ENCODE measurements at regions not wholly inside any gene's neighbourhood (a gene's known extent, or its start where the extent isn't known, plus 50 kb on each side); places are given as distances from the start of the nearest gene placed in this dataset.

- no peak for DNase-seq (ENCODE audit: extremely low read depth, low read depth)
- no peak for TF ChIP-seq CTCF (IDR thresholded peaks at IDR 0.05; ENCODE audit: low read depth, low read length)
These were observed 107.3 kb upstream of the DAPK1 start for GRCh38 chr9:87390361-87390760.

DNA sequence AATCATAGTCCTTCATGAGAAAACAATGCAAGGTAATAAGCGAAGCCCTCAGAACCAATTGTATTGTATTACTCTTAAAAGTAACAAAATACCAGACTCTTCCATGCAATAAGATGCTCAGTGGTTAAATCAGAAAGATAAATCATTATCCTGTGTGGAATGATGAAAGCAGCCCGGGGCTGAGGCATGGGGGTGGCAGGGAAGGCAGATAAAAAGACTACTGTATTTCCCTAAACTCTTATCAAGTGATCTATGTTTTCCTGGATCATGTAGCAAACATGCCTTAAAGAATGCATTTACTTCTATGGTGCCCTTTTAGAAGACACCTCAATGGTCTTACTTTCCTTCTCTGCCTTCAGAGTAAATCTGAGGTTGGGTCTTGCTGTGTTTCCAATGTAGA is 105.6 kb upstream of the DAPK1 start:
- TF ChIP-seq CTCF (IDR thresholded peaks at IDR 0.05; ENCODE audit: low read depth, low read length), result no peak
- no peak for DNase-seq (ENCODE audit: extremely low read depth, low read depth)

DNA sequence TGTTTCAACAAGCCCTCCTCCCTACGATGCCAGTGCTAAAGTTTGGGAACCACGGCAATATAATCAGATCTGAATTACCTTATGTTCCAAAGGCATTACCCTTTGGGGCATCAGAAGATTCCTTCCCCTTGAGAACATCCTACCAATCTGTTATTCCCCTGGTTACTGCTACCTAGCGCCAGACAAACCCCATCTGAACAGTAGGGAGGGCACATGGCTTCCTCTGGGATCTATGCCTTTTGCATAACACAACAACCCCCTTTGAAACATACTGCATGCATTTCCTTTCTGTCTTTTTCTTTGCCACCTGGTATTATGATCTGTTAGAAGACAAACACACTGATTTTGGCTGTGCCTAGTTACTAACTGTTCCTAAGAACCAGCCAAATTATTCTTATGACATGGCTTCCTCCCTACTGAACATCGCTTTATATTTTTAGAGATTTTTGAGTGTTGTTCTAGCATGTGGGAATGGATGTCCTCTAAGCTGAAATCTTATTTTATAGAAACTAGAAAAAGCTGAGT is 103.9 kb upstream of the DAPK1 start:
- TF ChIP-seq CTCF (IDR thresholded peaks at IDR 0.05; ENCODE audit: low read depth, low read length), result no peak
- DNase-seq (ENCODE audit: extremely low read depth, low read depth), result no peak

- TF ChIP-seq CTCF (IDR thresholded peaks at IDR 0.05; ENCODE audit: low read depth, low read length), result no peak
- no peak for DNase-seq (ENCODE audit: extremely low read depth, low read depth)
These were observed 101.7 kb upstream of the DAPK1 start for GRCh38 chr9:87395804-87396479.

DNA sequence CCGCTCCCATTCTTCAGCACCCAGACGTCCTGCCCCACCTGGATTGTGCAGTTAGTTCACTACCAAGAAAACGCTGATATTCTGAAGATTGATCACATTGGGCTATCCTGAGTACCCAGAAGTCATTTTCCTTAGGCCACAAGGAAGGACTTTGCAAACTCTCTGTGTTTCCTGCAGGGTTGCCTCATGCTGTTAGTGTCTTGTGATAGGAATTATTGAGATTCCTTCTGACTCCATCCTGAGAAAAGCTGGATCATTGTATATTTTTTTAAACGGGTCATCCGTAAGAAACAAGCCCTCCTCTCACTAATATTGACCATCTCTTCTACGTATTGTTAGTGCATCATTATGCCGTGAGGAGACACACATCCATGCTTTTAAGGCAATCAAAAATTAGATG is 96.0 kb upstream of the DAPK1 start:
- TF ChIP-seq CTCF (IDR thresholded peaks at IDR 0.05; ENCODE audit: low read depth, low read length), result no peak
- DNase-seq (ENCODE audit: extremely low read depth, low read depth), result no peak

GRCh38 chr9:87402537-87402936 is 95.1 kb upstream of the DAPK1 start:
- no peak for DNase-seq (ENCODE audit: extremely low read depth, low read depth)
- TF ChIP-seq CTCF (IDR thresholded peaks at IDR 0.05; ENCODE audit: low read depth, low read length), result no peak

- no peak for TF ChIP-seq CTCF (IDR thresholded peaks at IDR 0.05; ENCODE audit: low read depth, low read length)
- no peak for DNase-seq (ENCODE audit: extremely low read depth, low read depth)
These were observed 91.8 kb upstream of the DAPK1 start for GRCh38 chr9:87405677-87406542.

All from AG09319 (cell line).